Keratinocyte (primary cell): ENCODE measurements at regions not wholly inside any gene's neighbourhood (a gene's known extent, or its start where the extent isn't known, plus 50 kb on each side); places are given as distances from the start of the nearest gene placed in this dataset.

ENCODE experiments used
- EZH2 ChIP-seq: IDR thresholded peaks from one replicate; pipeline ENCODE4 v1.6.1; 2012; ENCODE audit warnings: inconsistent platforms, mild to moderate bottlenecking, low read length, moderate library complexity
- TF ChIP-seq, protein P1 (sequence below), 3 experiments: IDR thresholded peaks in 1 of 3; conservative IDR thresholded peaks in 1 of 3; optimal IDR thresholded peaks in 1 of 3; 2 replicates in 2 of 3; 3 replicates in 1 of 3; pipeline versions ENCODE3 to v1.5.1; 2011; ENCODE audit warnings: low read length in 3 of 3, mild to moderate bottlenecking in 3 of 3, moderate library complexity in 2 of 3, control low read depth in 1 of 3, inconsistent platforms in 1 of 3; ENCODE audit not compliant: insufficient read depth in 2 of 3; ENCODE audit errors: extremely low read depth in 1 of 3

DNA sequence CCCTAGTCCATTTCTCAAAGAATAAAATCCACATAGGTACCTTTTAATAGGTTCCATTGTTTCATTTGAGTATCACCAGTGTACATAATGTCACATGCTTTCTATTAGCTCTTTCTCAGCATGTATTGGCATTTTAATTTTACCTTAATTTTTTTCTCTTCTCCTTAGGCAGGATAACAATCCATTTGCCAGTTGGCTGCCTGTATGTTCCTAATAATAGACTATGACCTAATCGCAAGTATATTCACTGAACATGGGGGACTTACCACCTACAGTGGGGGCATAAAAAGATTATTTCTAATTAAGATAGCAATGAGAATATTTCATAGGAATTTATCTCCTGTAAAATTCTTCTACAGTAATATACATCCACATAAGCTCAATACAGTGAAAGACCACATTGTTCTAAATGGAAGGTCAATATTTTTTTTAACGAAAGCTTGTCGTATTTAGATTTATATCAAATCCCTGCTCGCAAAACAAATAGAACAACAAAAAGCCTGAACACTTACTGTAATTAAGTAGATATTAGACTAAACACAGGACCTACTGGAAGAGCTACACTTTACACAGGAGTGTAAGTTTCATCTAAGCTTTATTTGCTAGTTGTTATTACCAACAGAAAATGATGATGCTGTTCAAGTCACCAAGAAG lies 76.4 kb downstream of the OGFRL1 start:
- TF ChIP-seq, protein P1, sequence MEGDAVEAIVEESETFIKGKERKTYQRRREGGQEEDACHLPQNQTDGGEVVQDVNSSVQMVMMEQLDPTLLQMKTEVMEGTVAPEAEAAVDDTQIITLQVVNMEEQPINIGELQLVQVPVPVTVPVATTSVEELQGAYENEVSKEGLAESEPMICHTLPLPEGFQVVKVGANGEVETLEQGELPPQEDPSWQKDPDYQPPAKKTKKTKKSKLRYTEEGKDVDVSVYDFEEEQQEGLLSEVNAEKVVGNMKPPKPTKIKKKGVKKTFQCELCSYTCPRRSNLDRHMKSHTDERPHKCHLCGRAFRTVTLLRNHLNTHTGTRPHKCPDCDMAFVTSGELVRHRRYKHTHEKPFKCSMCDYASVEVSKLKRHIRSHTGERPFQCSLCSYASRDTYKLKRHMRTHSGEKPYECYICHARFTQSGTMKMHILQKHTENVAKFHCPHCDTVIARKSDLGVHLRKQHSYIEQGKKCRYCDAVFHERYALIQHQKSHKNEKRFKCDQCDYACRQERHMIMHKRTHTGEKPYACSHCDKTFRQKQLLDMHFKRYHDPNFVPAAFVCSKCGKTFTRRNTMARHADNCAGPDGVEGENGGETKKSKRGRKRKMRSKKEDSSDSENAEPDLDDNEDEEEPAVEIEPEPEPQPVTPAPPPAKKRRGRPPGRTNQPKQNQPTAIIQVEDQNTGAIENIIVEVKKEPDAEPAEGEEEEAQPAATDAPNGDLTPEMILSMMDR (optimal IDR thresholded peaks at IDR 0.05 in 1 of 3, IDR thresholded peaks at IDR 0.05 in 1 of 3, conservative IDR thresholded peaks at IDR 0.05 in 1 of 3; ENCODE audit: extremely low read depth in 1 of 3, insufficient read depth in 2 of 3, low read length in 3 of 3) = no peak
- no peak for TF ChIP-seq EZH2
